ENCODE measurements at regions not wholly inside any gene's neighbourhood (a gene's known extent, or its start where the extent isn't known, plus 50 kb on each side); places are given as distances from the start of the nearest gene placed in this dataset.

DNA sequence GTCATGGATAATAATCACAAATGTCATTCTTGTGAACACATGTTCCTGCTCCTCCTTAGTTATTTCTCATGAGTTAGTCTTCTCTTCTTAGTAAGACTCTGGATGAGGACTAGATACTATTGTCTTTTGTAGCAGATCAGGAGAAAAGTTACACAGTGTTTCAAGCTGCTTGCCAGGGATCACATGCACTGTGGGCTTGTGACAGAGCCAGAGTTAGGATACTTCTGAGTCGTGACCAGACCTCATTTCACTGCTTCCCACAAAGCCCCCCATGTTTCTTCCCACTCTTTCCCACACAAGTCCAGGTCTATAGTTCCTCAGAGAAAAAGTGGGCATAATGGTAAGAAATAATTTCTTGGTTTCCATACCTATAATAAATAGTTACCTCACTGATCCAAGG is 80.2 kb upstream of the LRATD1 start:
- H3K36me3 ChIP-seq (ENCODE audit: control insufficient read depth in 2 of 2, extremely low read depth in 1 of 2, insufficient read depth in 2 of 2, low read length in 2 of 2), result no peaks in the 10 kb centered on the region
- no peak overlapping the region for H2AFZ ChIP-seq (ENCODE audit: low read depth, low read length)
- H3K4me3 ChIP-seq (replicated peaks in 1 of 3; ENCODE audit: insufficient read depth in 1 of 3, low read depth in 1 of 3, low read length in 3 of 3), result no peak overlapping the region
- no peaks in the 10 kb centered on the region for H3K4me1 ChIP-seq (ENCODE audit: control insufficient read depth, extremely low read depth, insufficient read depth, low read length)
- CTCF ChIA-PET, result no interaction called here
- TF ChIP-seq, protein P1, sequence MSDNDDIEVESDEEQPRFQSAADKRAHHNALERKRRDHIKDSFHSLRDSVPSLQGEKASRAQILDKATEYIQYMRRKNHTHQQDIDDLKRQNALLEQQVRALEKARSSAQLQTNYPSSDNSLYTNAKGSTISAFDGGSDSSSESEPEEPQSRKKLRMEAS (IDR thresholded peaks at IDR 0.05; ENCODE audit: insufficient read depth, insufficient read length), result no peak
- TF ChIP-seq JUN (IDR thresholded peaks at IDR 0.05; ENCODE audit: borderline replicate concordance, insufficient read depth, insufficient read length, low read depth) (no peak), EZH2 (IDR thresholded peaks at IDR 0.05; ENCODE audit: borderline replicate concordance, low read depth, low read length, severe bottlenecking) (no peak), POLR2AphosphoS5 (IDR thresholded peaks at IDR 0.05; ENCODE audit: insufficient read depth, low read depth, low read length) (no peak), POLR2A (IDR thresholded peaks at IDR 0.05; ENCODE audit: low read depth, low read length) (no peak)
- TF ChIP-seq, protein P2, sequence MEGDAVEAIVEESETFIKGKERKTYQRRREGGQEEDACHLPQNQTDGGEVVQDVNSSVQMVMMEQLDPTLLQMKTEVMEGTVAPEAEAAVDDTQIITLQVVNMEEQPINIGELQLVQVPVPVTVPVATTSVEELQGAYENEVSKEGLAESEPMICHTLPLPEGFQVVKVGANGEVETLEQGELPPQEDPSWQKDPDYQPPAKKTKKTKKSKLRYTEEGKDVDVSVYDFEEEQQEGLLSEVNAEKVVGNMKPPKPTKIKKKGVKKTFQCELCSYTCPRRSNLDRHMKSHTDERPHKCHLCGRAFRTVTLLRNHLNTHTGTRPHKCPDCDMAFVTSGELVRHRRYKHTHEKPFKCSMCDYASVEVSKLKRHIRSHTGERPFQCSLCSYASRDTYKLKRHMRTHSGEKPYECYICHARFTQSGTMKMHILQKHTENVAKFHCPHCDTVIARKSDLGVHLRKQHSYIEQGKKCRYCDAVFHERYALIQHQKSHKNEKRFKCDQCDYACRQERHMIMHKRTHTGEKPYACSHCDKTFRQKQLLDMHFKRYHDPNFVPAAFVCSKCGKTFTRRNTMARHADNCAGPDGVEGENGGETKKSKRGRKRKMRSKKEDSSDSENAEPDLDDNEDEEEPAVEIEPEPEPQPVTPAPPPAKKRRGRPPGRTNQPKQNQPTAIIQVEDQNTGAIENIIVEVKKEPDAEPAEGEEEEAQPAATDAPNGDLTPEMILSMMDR (IDR thresholded peaks at IDR 0.05; ENCODE audit: extremely low read depth in 1 of 2, insufficient read depth in 1 of 2, low read depth in 1 of 2, low read length in 2 of 2), result no peak
- dilution Hi-C loops (cut with MboI; ENCODE audit: extremely low pct_ligation_motif_present, low sequenced_read_pairs), result no loop called here
- POLR2A ChIA-PET, result no interaction called here
- intact Hi-C loops (cut with micrococcal nuclease), result no loop called here
- BruUV-seq (replicated peaks), result no TSS peak
- H3K27ac ChIP-seq (ENCODE audit: insufficient read depth, low read depth, low read length), result no peak overlapping the region
- FAIRE-seq (no peak), DNase-seq (ENCODE audit: low read depth, low spot score) (no peak)
- no peak overlapping the region for H3K9ac ChIP-seq (replicated peaks; ENCODE audit: extremely low read depth, insufficient read depth, low read length)
- H4K20me1 ChIP-seq (replicated peaks; ENCODE audit: control insufficient read depth, extremely low read depth, insufficient read depth, low read length), result no peaks in the 10 kb centered on the region
- no peaks in the 10 kb centered on the region for H3K27me3 ChIP-seq (ENCODE audit: control insufficient read depth in 2 of 2, insufficient read depth in 2 of 2, low read length in 2 of 2)
- no peaks in the 10 kb centered on the region for H3K9me1 ChIP-seq (replicated peaks; ENCODE audit: control insufficient read depth, extremely low read depth, insufficient read depth, low read length)
- H3K4me2 ChIP-seq (ENCODE audit: insufficient read depth, low read length), result no peak overlapping the region
- no peaks in the 10 kb centered on the region for H3K79me2 ChIP-seq (ENCODE audit: control insufficient read depth, insufficient read depth, low read length)
- peaks cover 6% of the 10 kb centered on the region for H3K9me3 ChIP-seq (replicated peaks; ENCODE audit: control insufficient read depth, insufficient read depth, low read length)

DNA sequence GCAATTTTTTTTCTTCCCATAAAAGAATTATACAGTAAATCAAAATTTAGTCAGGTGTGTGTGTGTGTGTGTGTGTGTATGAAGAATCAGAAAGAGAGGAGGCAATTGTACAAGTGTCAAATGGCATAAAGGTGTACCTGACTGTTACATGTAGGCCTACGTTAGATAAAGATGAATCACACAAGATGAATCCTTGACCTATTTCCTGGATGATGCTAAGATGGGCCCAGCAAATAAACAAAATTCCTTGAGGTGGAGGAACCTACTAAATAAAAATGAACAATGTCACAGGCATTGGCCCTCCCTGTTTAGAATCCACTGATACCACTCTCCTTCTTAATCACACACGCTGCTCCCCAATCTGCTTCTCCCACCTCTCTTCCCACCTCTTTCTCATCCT is 79.7 kb upstream of the LRATD1 start:
- no peak overlapping the region for H3K4me2 ChIP-seq (ENCODE audit: insufficient read depth, low read length)
- H3K4me1 ChIP-seq (ENCODE audit: control insufficient read depth, extremely low read depth, insufficient read depth, low read length), result no peaks in the 10 kb centered on the region
- ChIA-PET POLR2A (no interaction called here), CTCF (no interaction called here)
- no peak for DNase-seq (ENCODE audit: low read depth, low spot score)
- H3K27ac ChIP-seq (ENCODE audit: insufficient read depth, low read depth, low read length), result no peak overlapping the region
- no peaks in the 10 kb centered on the region for H3K36me3 ChIP-seq (ENCODE audit: control insufficient read depth in 2 of 2, extremely low read depth in 1 of 2, insufficient read depth in 2 of 2, low read length in 2 of 2)
- H4K20me1 ChIP-seq (replicated peaks; ENCODE audit: control insufficient read depth, extremely low read depth, insufficient read depth, low read length), result no peaks in the 10 kb centered on the region
- intact Hi-C loops (cut with micrococcal nuclease) (no loop called here), dilution Hi-C loops (cut with MboI; ENCODE audit: extremely low pct_ligation_motif_present, low sequenced_read_pairs) (no loop called here)
- H3K27me3 ChIP-seq (ENCODE audit: control insufficient read depth in 2 of 2, insufficient read depth in 2 of 2, low read length in 2 of 2), result no peaks in the 10 kb centered on the region
- FAIRE-seq, result no peak
- no peaks in the 10 kb centered on the region for H3K79me2 ChIP-seq (ENCODE audit: control insufficient read depth, insufficient read depth, low read length)
- TF ChIP-seq MYC (IDR thresholded peaks at IDR 0.05; ENCODE audit: low read depth, low read length) (no peak), POLR2A (IDR thresholded peaks at IDR 0.05; ENCODE audit: low read depth, low read length) (no peak), JUN (IDR thresholded peaks at IDR 0.05; ENCODE audit: borderline replicate concordance, insufficient read depth, insufficient read length, low read depth) (no peak), GATA2 (IDR thresholded peaks at IDR 0.05; ENCODE audit: insufficient read depth, insufficient read length, low read depth, low read length) (no peak), FOS (IDR thresholded peaks at IDR 0.05; ENCODE audit: borderline replicate concordance, insufficient read depth, low read length) (no peak), EZH2 (IDR thresholded peaks at IDR 0.05; ENCODE audit: borderline replicate concordance, low read depth, low read length, severe bottlenecking) (no peak)
- TF ChIP-seq, protein P1 (IDR thresholded peaks at IDR 0.05; ENCODE audit: insufficient read depth, insufficient read length), result no peak
- no peak overlapping the region for H3K9ac ChIP-seq (replicated peaks; ENCODE audit: extremely low read depth, insufficient read depth, low read length)
- BruUV-seq (replicated peaks), result no TSS peak
- no peak overlapping the region for H3K4me3 ChIP-seq (replicated peaks in 1 of 3; ENCODE audit: insufficient read depth in 1 of 3, low read depth in 1 of 3, low read length in 3 of 3)
- H3K9me1 ChIP-seq (replicated peaks; ENCODE audit: control insufficient read depth, extremely low read depth, insufficient read depth, low read length), result no peaks in the 10 kb centered on the region
- H2AFZ ChIP-seq (ENCODE audit: low read depth, low read length), result no peak overlapping the region
- H3K9me3 ChIP-seq (replicated peaks; ENCODE audit: control insufficient read depth, insufficient read depth, low read length), result peaks cover 6% of the 10 kb centered on the region

All from endothelial cell of umbilical vein (primary cell).